ENCODE measurements at regions not wholly inside any gene's neighbourhood (a gene's known extent, or its start where the extent isn't known, plus 50 kb on each side); places are given as distances from the start of the nearest gene placed in this dataset.
"Not testable (repeated sequence)": the region's sequence is repeated elsewhere in the genome, so short reads cannot be mapped to it uniquely, and the experiment has no call there.

DNA sequence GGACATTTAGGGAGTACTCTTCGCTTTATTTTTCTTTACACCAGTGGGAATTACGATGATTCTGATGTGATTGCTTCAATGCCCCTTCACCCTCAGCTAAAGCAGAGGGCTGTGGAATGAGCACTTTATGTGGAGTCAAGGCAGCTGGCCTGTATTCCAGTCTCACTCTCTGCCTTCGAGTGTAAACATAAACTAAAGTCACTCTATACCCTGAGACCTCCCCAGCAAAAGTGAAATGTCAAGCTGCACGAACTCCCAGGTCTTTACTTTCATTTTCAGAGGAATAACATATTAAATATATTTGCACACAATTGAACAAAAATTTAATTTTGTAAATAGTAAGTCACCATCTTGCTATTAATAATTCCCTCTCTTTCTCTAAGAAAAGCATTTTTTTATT, 557.1 kb downstream of the DACH1 start:
- no peak for DNase-seq
- intact Hi-C loops (cut with DNase I) = no loop called here

DNA sequence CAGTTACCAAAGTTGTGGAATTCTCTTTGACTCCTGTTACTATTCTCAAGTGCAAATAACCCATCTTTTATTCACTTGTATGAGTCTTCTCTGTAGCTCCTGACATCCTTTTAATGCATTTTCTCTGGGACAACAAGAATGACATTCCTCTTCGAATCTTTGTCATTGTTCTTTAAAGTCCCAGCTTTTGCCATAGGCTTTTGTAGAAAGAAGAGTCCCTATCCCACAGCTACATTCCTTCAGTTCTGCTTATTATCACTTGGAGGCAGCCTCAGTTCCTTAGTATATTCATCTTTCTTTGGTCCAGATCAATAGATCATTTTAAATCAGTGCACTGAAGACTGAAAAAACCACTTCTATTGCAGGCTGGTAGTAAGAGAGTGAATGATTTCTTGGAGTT, 560.2 kb downstream of the DACH1 start:
- no peak for ATAC-seq (ENCODE audit: poor library complexity)
- intact Hi-C loops (cut with DNase I) = no loop called here
- DNase-seq = no peak

More for the DNA sequence above, 557.1 kb downstream of the DACH1 start:
- no peak for ATAC-seq (ENCODE audit: poor library complexity)

DNA sequence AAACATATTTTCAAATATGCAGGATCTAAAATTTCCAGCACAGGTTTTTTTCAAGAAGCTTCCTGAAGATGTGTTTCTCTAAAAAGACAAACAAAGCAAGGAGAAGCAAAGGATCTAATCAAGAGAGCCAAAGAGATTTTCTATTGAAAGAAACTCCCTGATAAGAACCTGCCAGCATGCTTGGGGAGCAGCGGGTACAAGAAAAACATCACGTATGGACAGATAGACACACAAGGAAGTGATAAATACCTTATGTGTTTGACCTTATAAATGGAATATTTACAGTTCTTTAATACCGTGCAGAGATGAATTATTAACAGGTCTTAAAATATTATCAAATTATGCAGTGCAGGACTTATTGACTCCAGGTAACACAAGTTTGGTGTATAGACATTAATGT, 562.1 kb downstream of the DACH1 start:
- ATAC-seq (ENCODE audit: poor library complexity) (no peak), DNase-seq (no peak)
- intact Hi-C loops (cut with DNase I) = no loop called here

DNA sequence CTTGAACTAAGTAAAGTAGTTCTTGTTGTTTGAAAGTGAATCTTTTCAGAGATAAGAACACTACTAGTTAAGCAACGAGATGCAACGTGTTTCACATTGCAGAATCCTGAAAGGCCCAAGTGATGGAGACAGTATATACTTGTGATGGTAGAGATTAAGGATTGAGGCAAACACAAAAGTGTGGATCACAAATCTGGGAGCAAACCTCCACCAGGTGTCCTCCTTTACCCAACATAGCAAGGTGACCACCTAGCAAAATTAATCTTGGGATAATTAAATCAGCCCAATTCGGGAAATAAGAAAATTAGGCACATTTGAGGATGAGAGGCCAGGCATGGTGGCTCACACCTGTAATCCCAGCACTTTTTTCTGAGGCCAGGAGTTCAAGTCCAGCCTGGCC, 563.9 kb downstream of the DACH1 start:
- DNase-seq (no peak), ATAC-seq (ENCODE audit: poor library complexity) (no peak)
- intact Hi-C loops (cut with DNase I) = no loop called here

DNA sequence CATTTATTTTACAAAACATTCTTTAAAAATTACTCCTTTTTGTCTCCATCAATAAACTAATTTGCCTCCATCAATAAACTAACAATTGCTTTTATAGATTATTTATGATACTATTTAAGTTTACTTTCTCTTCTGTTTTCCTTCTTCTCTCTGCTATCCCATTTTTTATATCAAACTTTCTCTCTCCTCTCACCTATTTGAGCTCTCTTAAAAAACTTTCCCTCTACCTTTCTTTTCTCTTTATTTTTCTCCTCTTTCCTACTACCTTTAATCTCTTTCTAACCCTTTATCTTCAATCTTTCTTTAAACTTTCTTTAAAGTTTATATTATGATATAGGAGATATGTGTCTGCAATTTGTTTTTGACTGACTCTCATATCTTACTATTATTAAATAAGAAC, 566.4 kb downstream of the DACH1 start:
- intact Hi-C loops (cut with DNase I) = no loop called here
- DNase-seq (no peak), ATAC-seq (ENCODE audit: poor library complexity) (no peak)

DNA sequence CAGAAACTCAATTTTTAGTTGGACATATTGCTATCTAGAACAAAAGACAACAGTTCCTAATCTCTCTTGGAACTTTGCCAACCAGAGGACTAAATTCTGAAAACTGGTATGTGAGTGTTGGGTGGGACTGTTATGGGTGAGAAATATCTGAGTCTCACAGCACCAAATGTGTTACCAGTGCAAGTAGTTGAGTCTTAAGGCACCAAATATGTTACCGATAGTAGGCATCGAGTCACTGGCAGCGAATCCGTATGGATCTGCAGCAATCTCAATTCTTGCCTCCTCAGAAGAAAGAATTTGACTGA, 575.2 kb downstream of the DACH1 start:
- intact Hi-C loops (cut with DNase I) = no loop called here

DNA sequence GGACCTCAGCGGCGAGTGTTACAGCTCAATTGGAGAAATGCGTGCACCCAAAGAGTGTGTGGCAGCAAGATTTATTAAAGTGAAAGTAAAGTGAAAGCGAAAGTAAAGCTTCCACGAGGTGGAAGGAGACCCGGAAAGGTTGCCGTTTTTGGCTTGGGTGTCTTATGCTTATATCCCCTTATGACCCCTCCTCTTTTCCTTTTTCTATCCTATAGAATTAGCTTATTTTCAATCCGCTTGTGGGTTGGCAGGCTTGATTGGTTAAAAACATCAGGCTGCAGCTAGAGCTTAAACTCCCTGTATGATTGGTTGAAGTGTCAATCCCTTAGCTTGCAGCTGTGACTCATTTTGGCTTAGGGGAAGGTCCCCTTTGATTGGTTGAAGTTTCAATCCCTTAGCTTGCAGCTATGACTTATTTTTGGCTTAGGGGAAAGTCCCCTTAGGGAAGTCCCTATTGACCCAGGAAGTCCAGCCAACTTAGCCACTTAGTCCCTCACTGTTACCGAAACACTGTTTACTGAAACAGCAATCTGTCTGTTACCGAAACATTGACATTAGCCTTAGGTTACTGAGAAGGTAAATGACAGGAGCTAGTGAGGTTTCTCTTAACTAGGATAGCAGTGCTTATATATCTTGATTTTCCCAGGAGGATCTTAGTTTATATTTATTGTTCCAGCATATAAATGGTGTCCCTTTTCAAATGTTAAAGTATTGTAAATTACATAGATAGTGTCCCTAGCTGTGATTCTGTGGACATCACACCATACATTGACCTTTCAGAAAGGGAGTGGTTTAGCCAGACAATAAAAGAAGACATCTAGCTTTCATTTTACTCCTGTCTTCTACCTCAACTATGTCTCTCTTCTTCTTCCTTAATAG, 575.8 kb downstream of the DACH1 start:
- DNase-seq = no peak
- intact Hi-C loops (cut with DNase I) = no loop called here
- no peak for ATAC-seq (ENCODE audit: poor library complexity)

More for the DNA sequence above, 575.2 kb downstream of the DACH1 start:
- no peak for ATAC-seq (ENCODE audit: poor library complexity)
- DNase-seq = no peak

DNA sequence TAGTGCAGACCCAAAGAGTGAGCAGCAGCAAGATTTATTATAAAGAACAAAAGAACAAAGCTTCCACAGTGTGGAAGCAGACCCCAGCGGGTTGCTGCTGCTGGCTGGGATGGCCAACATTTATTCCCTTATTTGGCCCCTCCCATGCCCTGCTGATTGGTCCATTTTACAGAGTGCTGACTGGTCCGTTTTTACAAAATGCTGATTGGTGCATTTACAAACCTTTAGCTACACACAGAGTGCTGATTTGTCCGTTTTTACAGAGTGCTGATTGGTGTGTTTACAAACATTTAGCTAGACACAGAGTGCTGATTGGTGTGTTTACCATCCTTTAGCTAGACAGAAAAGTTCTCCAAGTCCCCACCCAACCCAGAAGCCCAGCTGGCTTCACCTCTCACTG, 577.0 kb downstream of the DACH1 start:
- DNase-seq; intact Hi-C loops (cut with DNase I); ATAC-seq (ENCODE audit: poor library complexity): not testable (repeated sequence)

DNA sequence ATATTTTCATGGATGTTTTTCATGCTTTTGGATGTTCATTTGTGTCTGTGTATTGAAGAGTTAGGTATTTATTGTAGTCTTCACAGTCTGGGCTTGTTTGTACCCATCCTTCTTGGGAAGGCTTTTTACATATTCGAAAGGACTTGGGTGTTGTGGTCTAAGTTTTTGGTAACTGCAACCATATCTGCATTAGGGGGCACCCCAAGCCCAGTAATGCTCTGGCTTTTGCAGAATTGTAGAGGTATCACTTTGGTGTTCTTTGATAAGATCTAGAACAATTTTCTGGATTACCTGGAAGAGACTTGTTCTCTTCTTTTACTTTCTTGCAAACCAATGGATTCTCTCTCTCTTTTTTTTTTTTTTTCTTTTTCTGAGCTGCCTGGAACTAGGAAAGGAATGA, 581.3 kb downstream of the DACH1 start:
- intact Hi-C loops (cut with DNase I) = no loop called here
- no peak for ATAC-seq (ENCODE audit: poor library complexity)
- no peak for DNase-seq

DNA sequence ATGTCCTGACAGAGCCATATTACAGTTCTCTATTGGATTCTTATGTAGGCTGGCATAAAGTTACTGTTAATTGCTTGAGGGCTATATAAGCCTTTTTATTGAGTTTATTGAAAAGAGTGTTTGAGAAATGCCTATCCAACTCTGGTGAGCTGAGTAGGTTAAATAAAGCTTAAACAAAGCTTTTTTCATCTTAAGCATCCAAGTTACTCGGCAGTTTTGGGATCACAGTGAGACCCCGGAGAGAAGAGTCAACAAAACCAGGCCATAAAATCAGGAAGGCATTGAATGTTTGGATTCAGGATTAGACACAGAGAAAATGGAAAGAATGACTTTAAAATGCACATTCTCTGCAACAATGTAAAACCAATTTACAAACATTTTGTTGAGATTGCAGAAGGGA, 588.5 kb downstream of the DACH1 start:
- no peak for DNase-seq
- no peak for ATAC-seq (ENCODE audit: poor library complexity)
- intact Hi-C loops (cut with DNase I) = no loop called here

DNA sequence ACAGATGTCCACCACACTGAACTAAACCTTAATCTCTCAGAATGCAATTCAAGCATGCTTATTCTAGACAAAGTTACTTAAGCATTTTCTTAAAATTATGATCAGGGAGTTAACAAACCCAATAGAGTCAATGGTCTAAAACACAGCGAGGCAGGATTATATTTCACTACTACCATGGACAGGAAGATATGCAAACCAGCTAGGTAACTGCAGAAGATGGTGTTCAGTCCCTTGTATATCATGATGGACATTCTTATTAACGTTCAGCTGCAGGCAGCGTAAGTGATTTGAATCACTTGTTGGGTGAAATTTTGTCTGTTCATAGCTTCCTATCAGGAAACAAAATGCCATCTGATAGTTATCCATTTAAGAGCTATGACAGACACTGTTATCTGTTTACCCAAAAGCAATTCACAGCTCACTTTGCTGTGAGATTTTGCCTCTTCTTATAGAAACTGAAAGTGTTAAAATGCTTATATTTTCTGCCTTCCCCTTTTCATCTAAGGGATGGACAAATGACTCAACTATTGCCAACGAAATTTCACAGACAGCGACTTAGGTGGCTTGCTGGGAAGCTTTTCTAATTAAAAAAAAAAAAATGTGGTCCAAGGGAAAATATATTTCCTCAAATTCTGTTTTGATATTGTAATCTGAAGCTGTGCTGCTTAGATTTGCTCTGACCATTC, 591.9 kb downstream of the DACH1 start:
- ATAC-seq (ENCODE audit: poor library complexity) (no peak), DNase-seq (no peak)
- intact Hi-C loops (cut with DNase I) = no loop called here

DNA sequence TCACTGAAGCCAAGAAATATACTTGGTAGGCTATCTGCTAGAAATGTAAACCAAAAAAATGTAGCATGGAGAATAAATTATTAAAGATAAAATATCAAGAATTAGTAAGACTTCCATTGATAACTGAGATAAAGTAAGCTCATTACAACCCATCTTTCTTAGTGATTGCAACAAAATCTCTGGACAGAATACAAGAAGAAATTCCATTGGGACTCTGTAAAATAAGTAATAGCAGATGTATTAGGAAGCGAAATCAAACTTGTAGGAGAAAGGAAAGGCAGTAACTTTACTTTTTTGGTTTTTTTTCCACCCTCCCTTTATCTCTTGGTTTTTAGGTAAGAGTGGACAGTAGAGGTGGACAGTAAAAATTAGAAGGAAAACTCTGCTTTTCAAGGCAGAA, 605.7 kb downstream of the DACH1 start:
- ATAC-seq (ENCODE audit: poor library complexity) (no peak), DNase-seq (no peak)
- intact Hi-C loops (cut with DNase I) = no loop called here

DNA sequence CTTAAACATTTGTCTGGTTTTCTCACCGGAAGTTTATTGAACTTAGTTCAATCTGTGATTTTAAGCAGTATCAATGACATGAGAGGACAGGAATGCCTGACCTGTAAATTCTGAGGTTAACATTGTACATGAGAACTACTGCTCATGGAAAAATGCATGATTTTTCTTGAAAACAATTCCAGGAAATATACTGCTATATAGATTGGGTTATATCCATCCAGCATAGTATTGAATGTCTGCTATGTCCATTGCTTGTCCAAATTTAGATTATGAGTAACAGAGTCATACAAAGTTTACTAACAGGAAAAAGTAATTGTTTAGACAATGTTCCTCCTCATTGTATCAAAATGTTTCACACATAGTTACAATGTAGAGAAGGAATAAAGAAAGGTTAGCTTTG, 606.8 kb downstream of the DACH1 start:
- intact Hi-C loops (cut with DNase I) = no loop called here
- no peak for DNase-seq
- no peak for ATAC-seq (ENCODE audit: poor library complexity)

DNA sequence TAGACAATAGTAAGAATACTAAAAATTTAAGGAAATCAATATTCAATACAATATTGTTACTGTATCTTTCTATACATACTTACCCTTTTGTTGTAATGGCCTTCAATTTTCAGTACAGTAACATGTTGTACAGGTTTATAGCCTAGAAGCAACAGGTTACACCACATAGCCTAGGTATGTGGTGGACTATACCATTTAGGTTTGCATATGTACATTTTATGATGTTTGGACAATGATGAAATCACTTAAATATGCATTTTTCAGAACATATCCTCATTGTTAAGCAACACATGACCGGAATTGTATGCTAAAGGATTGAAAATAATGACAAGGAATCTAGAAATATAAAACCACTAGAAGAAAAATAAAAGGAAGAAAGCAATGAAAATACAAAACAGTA, 611.4 kb downstream of the DACH1 start:
- ATAC-seq (ENCODE audit: poor library complexity) (no peak), DNase-seq (no peak)
- intact Hi-C loops (cut with DNase I) = no loop called here

DNA sequence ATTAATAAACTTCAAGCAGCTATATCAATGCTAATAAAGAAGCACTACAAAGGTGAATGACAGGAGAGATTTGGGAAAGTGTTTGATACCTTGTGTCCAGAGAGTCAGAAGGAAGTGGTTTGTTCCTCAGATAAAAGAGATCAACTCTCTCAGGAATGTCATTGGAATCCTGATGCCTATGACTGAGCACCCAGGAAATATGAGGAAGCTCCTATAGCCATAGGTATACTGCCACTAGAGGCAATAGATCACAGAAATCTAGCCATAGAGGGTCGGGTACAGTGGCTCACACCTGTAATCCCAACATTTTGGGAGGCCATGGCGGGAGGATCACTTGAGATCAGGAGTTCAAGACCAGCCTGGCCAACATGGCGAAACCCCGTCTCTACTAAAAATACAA, 612.6 kb downstream of the DACH1 start:
- no peak for ATAC-seq (ENCODE audit: poor library complexity)
- intact Hi-C loops (cut with DNase I) = no loop called here
- no peak for DNase-seq

DNA sequence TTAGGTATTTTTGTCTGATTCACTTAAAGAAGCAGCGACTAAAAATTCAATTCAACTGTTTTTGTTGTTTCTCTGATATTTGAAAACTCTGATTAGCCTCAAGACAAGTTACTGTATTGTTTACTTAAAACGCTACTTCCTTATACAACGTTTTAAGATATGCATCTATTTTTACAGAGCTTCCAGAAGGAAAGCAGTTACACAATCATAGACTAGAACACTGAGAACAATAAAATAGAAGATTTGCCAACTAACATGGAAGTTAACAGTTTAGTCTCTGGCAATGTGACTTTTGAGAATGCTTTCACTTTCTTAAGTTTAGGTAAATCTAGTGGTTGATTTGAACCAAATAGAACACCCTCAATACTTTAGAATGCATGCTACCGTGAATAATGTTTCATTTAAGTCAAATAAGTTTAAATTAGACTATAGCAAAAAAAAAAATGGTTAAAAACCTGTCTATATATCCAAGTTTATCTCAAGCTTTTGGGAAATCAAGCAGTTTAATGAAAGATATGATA, 614.8 kb downstream of the DACH1 start:
- intact Hi-C loops (cut with DNase I) = no loop called here
- ATAC-seq (ENCODE audit: poor library complexity) (no peak), DNase-seq (no peak)

DNA sequence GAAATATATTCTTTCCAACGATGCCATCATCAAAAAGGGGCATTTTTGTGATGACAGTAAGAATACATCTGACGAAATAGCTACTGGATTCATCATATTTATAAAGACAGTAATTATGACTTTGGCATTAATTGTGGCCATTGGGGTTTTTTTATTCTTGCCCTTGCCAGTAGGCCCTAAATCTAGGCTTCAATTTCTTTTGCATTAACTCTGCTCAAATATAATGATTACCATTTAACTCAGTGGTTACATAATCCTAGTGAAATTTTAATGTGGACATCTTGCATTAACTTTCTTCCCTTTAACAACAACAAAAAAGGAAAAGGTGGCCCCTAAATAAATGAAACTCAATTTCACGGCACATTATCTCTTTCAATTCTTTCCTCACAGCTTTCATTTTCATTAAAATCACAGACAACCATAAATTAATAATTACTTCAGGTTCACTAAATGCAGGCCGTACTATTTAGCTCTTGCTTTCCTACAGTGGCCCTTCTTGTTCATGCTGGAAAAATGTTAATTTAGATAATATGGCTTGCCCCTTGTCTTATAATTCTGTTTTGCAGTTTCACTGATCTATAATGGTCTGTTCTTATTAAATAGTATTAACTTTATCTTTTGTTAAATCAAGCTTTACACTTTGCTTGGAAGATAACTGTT, 615.6 kb downstream of the DACH1 start:
- ATAC-seq (ENCODE audit: poor library complexity) = no peak
- intact Hi-C loops (cut with DNase I) = no loop called here
- no peak for DNase-seq

DNA sequence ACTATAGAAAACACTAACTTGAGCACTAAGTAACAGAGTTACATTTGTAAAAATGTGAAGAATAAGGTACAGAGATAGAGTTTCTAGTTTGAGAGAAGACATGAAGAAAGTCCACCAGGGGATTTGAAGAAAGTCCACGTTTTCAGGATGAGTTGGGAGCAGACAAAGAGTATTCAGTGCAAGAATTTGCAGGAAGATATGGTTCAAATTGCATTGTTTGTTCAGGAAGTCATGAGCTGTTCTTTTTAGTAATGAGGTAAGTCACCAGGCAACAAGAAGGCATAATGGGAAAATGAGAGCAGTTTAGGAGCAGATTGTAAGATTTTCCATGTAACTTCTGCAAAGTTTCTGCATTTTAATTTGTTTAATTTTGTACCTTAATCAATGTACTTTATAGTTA, 618.0 kb downstream of the DACH1 start:
- intact Hi-C loops (cut with DNase I) = no loop called here
- ATAC-seq (ENCODE audit: poor library complexity) = no peak
- DNase-seq = no peak

DNA sequence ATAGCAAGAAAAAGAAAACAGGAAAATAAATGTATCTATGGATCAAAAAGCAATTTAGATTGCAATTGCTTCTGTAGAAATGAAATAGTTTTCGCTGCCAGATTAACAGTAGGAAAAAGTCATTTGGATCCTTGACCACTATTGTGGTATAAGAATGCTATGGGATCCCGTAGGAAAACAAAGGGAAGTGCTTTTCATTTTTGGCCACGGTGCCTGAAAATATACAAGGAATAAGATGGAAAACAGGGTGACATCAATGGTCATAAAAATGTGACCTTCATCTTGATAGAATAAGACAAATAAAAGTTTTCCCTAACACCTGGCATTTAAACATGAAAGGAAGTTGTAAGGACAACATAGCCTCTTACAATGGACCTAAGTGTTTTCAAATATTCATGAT, 622.8 kb downstream of the DACH1 start:
- ATAC-seq (ENCODE audit: poor library complexity) (no peak), DNase-seq (no peak)
- intact Hi-C loops (cut with DNase I) = no loop called here

DNA sequence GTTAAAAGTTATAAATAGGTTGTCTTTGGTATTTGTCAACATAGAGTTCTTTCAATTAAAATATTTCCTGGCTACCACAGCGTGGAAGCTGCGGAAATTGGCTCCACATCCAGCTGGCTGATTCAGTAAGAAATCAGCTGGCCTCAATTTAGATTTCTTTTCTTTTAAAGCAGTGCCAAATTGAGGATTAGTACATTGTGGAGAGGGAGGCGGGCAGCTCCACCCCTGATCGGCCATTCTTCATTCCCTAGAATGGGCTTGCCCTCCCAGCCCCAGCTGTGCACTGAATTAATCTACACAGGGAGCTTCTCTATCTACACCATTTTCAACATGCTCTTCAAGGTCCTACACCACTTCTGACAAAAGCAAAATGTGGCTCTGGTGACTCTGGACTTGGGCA, 624.8 kb downstream of the DACH1 start:
- DNase-seq (peak; percentile 39), ATAC-seq (ENCODE audit: poor library complexity) (peak; percentile 41)
- intact Hi-C loops (cut with DNase I) = no loop called here
